ENCODE measurements at regions not wholly inside any gene's neighbourhood (a gene's known extent, or its start where the extent isn't known, plus 50 kb on each side); places are given as distances from the start of the nearest gene placed in this dataset.

DNA sequence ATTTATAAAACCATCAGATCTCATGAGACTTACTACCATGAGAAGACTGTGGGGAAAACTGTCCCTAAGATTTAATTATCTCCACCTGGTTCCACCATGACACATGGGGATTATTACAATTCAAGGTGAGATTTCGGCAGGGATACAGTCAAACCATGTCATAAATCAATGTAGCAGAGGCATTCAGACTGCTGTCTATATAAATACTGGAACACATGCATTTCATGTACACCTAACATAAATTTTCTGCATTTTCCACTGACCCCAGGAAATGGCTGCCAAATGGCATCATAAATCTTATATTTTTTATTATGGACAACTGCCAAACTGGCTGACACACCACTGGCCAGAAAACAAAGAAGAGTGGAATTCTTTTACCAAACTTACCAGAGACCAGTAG, 755.1 kb upstream of the EPHA6 start:
- TF ChIP-seq, protein P1, sequence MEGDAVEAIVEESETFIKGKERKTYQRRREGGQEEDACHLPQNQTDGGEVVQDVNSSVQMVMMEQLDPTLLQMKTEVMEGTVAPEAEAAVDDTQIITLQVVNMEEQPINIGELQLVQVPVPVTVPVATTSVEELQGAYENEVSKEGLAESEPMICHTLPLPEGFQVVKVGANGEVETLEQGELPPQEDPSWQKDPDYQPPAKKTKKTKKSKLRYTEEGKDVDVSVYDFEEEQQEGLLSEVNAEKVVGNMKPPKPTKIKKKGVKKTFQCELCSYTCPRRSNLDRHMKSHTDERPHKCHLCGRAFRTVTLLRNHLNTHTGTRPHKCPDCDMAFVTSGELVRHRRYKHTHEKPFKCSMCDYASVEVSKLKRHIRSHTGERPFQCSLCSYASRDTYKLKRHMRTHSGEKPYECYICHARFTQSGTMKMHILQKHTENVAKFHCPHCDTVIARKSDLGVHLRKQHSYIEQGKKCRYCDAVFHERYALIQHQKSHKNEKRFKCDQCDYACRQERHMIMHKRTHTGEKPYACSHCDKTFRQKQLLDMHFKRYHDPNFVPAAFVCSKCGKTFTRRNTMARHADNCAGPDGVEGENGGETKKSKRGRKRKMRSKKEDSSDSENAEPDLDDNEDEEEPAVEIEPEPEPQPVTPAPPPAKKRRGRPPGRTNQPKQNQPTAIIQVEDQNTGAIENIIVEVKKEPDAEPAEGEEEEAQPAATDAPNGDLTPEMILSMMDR (IDR thresholded peaks at IDR 0.05; ENCODE audit: poor library complexity) = no peak
- TF ChIP-seq EZH2phosphoT487 (IDR thresholded peaks at IDR 0.05; ENCODE audit: low read depth, severe bottlenecking, unreplicated experiment) = no peak
